ENCODE measurements at regions not wholly inside any gene's neighbourhood (a gene's known extent, or its start where the extent isn't known, plus 50 kb on each side); places are given as distances from the start of the nearest gene placed in this dataset.
"Not testable (repeated sequence)": the region's sequence is repeated elsewhere in the genome, so short reads cannot be mapped to it uniquely, and the experiment has no call there.

DNA sequence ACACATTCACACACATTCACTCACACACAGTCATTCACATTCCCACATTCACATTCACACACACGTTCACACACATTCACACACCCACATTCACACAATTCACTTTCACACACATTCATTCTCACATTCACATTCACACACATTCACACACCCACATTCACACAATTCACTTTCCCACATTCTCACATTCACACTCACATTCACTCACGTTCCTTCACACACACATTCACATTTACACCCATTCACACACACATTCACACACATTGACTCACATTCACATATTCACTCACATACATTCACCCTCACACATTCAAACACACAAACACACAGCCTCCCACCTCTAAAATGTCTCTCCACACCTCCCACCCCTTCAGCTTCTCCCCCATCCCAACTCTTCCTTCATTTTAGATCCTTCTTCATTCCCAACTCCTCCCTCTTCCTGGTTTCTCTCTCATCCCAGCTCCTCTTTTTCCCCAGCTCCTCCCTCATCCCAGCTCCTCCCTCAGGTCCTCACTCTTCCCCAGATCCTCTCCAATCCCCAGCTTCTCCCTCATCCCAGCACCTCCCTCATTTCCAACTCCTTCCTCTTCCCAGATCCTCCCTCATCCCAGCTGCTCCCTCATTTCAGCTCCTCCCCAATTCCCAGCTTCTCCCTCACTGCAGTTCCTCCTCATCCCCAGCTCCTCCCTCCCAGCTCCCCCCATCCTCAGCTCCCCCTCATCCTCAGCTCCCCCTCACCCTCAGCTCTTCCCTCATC lies 111.0 kb downstream of the FAM53A start:
- DNase-seq (ENCODE audit: low read depth): no peak

DNA sequence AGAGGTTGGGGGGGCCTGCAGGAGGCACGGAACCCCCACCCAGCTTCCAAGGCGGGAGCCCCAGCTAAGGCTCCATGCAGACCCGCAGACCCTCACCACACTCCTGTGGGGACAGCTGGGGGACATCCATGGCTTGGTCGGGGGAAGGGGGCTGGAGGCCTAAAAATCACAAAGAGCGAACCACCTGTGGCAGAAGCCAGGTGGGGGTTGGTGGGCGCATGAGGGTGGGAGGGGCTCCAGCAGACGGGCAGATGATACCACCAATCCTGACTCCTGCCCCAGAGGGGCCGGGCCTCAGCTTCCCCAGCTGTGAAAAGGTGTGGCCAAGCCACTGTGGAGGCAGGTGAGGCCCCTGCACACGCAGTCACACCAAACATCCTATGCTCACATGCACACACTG lies 111.6 kb downstream of the FAM53A start:
- no peak for DNase-seq (ENCODE audit: low read depth)

DNA sequence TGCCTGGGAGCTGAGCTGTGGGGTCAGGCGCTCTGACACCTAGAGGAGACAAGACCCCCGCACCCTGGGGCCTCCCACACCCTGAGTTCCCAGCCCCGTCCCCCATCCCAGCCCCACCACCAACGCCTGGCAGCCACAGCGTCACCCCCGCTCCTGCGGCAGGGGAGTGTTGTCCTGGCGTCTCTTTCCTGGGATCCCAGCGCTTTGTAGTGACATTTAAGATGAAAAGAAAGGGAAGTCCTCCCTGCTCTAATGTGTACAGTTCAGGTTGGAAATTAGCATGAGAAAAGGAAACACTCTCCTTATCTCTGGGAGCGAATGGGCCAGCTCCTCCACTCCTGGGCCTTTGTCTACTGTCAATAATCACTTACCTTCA lies 112.1 kb downstream of the FAM53A start:
- DNase-seq (ENCODE audit: low read depth): no peak

DNA sequence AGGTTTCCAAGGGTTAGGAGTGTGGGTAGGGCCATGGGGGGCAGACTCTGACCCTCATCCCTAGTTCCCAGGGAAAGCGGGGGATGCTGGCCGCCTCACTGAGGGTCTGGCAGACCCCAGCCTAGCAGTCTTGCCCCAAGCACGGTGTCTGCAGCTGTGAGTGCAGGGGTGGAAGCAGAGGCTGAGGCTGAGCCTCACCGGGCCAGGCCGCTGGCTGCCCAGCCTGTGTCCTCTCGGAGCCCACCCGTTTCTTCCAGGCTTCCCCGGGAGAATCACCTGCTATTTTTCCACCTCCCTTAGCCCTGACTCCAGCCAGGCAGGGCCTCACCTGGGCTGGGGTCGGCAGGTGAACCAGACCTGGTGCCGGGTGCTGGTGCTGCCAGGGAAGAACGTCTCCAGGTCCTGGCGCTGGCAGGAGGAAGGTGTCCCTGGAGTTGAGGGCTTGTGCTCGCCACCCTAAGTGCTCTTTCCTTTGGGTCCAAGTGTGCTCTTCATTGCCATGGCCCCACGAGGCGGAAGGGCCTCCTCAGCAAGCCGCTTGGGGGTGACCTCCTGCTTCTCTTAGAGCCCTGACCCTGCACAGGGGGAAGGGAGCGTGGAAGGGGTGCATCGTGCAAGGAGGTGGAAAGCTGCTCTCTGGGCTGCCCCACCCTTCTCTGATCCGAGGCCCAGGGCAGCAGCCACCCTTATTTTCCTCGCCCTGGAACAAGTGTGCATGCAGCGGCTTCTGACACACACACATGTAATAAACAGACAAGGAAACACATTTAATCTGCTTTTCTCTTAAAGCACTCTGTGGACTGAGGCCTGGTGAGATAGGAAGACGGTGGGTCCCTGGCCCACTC lies 112.7 kb downstream of the FAM53A start:
- no peak for DNase-seq (ENCODE audit: low read depth)

DNA sequence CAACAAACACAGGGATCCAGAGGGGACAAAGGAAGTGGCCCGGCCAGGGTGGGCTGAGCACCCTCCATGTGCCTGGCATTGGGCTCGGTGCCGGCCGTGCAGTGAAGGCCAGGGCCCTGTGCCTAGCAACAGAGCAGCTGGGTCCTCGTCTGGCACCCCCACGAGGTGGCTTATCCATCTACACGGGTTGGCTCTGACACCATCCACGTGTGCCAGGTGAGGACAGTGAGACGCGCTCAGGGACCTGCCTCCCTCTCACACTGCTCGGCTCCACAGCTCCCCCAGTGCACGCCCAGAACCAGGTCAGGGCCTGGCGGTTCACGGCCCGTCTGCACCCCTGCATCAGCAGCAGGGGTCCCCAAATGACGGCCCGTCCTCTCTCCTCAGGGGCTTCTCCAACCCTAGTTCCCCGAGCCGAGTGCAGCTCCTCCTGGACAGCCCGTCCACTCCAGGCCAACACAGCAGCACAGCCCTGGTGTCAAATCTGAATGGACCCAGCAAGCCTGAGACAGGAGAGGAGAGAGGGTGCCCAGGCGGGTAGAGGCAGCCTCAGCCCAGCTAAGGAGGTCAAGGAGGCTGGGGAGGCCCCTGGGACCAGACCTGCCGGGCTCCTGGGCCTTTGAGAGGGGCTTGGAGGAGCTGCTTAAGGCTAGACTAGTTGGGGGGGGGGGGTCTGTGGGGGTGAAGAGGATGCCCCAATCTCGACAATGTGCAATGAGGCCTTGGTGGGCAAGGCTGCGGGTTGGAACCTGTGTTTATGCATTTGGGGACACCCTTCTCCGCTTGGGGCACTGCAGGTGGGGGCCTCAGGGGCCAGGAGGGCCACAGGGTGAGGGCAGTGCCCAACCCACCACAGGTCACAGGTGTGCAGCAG lies 113.6 kb downstream of the FAM53A start:
- DNase-seq (ENCODE audit: low read depth): no peak

DNA sequence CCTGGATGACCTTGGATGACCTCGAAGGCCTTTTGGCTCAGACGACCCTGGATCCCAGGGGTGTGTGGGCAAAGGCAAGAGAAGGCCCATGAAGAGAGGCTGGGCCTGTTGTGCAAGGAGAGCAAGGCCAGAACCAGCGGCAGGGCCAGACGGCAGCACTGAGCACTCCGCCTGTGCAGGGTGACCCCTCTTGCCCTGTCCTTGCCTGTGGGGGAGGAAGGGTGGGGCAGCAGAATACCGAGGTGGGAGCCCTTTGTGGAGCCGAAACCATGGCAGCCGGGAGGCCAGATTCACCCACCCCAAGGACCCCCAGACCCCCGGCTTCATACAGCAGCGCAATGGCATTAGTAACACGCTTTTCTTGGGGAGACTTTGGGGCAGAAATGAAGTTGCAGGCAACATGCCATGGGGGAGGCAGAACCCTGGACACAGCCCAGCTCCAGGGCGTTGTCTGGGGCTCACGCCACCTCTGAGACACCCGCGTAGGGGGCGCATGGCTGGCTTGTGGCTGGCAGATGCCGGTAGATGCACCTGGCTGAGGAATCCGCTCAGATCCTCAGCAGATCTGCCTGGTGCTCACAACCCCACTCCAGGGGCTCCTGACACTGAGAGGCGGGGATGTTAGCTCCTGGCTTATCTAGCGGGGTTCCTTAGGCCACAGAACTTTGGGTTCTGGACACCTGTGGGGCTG lies 114.5 kb downstream of the FAM53A start:
- DNase-seq (ENCODE audit: low read depth): no peak

DNA sequence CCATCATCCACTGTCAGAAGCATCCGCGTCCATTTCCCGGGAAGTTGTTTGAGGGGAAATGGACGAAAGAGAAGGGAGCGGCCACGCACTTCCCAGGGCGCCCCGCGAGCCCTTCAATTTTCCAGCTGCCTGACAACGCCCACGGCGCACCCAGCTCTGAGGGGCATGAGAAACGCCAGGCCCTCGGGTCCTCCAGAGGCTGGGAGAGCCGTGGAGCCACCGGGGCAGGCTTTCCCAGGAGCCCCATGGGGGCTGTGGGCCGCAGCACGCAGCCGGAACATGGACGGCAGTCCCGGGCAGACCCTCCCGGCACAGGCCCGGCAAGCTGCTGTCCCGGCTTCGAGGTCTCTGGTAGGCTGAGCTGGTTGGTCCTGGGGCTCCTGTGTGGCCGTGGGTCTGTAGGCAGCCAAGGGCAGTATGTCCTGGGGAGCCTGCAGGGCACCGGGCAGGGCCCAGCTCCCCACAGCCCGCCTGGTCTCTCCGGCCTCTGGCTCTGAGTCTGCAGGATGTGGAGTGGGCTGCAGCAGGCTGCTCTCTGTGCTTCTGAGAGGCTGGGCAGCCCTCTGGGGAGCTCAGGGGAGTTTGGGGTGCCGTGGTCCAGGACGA lies 115.2 kb downstream of the FAM53A start:
- DNase-seq (ENCODE audit: low read depth): no peak

DNA sequence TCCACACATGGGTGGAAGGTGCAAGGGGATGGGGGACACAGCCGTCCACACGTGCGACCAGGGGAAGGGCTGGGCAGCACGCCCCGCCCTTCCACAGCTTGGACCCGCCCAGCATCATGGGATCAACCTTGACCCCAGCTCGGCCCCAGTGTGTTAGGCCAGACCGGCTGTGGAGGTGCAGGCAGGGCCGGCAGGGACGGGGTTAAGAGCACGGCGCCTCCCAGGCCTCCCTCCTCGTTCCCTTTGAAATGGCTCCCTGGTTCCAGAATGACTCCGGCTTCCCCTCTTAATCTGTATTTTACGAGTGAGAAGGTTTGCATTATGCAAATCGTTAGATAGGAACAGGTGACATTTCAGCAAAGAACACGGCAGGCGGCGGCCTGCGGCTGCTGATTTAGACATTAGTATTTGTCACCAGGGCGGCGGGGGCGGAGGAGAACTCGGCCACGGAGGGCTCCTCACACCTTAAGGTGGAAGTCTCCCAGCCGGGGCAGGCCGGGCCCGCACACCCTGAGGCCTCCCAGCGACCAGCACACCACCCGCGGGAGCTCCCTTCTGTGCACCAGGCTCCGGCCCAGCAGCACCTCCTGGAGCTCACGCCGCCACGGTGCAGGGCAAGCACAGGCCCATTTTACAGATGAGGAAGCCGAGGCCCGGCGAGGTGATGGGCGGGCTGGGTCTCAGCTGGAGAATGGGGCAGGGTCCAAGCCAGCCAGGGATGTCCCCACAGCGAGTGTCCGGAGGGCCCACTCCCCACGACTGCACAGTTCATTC lies 116.1 kb downstream of the FAM53A start:
- DNase-seq (ENCODE audit: low read depth): no peak

DNA sequence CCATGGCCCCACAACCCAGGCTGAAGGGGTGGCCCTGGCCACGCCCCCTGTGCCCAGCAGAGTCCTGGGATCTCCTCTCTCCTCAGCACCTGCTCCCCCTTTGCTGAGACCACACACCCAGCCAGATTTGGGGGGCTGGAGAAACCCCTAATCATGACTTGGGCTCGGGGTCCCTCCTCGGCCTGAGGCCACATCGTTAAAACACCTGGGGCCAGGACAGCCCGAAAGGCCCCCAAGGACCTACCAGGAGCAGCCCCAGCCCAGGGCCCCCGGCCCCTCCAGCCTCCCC lies 116.7 kb downstream of the FAM53A start:
- DNase-seq (ENCODE audit: low read depth): no peak

DNA sequence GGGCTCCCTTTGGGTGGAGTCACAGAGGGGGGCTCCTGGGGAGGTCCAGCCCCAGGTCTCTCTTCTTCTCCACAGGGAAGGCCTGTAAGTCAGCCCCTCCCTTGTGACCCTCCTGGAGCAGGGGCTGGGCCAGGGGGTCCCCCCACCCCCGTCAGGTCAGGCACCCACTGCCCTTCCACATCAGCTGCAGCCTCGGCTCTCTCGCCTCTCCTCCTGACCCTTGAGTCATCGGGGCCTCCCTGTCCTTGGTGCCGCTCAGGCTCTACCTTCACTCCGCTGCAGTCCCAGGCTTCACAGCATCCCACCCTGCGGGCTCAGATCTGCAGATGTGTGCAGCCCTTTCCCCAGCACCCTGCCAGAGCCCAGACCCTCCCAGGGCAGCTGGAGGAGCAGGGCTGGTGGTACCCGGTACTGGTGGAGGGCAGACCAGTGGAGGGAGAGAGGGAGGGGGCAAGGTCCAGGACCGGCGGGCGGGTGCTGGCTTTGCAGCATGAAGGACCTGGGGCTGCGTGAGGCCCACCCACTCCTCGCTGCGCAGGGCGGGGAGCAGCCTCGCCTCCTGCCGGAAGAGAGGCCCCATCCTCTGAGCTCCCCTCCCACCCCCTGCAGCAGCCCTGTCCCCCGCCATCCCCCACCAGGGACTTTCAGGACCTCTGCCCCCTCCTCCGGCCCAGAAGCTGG lies 117.1 kb downstream of the FAM53A start:
- DNase-seq (ENCODE audit: low read depth): no peak

DNA sequence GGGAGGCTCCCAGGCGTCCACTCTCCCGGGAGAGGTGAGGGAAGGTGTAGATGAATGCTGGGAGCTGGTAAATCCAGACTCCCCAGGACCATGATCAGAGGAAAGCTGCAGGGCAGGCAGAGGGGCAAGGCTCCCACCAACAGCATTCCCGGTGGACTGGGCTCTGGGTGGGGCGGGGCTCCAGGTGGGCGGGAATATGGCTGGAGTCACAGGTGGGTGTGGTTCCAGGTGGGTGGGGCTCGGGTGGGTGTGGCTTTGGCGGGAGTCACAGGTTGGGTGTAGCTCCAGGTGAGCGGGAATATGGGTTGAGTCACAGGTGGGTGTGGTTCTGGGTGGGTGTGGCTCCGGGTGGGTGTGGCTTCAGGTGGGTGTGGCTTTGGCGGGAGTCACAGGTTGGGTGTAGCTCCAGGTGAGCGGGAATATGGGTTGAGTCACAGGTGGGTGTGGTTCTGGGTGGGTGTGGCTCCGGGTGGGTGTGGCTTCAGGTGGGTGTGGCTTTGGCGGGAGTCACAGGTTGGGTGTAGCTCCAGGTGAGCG lies 117.7 kb downstream of the FAM53A start:
- not testable (repeated sequence) for DNase-seq (ENCODE audit: low read depth)

DNA sequence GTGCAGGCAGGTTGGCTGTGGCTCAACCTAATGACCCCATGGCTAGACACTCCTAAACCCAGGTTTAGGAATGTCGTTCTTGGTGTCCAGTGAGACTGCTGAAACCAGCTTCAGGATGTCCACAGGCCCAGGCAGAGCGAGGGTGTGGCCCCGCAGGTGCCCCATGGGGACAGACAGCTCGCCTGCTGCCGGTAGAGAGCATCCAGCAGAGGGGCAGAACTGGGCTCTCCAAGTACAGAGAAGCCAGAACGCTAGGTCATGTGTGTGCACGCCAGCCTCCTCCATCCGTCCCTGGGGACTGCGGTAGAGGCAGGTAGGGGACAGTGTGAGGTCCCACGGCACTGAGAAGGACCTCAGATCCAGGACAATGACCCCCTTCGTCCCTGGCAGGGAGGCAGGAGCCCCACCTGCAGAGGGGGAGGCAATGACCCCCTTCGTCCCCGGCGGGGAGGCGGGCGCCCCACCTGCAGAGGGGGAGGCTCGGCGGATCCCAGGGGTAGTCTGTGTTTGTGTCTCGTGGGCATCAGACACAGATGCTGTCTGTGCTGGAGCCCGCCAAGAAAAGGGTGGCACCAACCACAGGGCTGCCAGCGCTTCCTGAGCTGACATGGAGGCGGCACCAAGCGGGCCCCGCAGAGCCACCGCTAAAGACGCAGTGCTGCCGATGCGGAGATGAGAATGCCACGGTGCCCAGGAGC lies 118.4 kb downstream of the FAM53A start:
- DNase-seq (ENCODE audit: low read depth): no peak

DNA sequence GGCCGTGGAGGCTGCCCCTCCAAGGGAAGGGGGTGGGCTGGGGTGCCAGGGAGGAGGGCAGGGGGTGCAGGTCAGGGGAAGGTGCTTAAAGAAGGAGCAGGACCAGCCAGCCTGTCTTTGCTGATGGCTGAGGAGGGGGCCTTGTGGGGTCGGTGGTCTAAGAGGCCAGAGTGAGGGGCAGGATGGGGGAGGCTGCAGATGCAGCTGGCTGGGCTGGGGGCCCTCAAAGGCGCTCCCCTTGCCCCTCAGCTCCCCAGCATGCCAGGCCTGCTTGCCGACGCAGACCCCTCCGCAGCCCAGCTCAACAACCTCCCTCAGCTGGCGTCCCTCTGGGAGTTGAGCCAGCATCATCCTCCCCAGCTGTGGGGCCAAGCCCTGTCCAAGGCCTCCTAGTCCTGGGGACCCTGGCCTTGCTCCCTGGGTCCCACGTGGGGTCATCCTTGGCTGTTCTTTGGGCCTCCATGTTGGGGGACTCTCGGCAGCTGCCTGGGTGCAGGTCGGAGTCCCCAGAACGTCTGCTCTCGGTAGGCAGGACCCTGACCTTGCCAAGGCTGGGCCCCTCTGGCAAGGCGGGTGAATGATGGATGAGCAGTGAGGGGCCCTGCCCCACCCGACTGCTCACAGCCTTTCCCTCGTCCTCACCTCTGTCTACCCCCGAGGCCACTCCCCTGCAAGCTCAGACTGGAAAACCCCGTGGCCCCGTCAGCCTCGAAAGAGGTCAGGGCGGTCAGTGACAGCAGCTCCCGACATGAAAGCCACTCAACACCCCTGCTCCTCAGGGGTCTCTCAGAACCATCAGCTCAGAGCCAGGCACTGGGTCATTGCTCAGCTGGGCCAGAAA lies 119.4 kb downstream of the FAM53A start:
- no peak for DNase-seq (ENCODE audit: low read depth)

DNA sequence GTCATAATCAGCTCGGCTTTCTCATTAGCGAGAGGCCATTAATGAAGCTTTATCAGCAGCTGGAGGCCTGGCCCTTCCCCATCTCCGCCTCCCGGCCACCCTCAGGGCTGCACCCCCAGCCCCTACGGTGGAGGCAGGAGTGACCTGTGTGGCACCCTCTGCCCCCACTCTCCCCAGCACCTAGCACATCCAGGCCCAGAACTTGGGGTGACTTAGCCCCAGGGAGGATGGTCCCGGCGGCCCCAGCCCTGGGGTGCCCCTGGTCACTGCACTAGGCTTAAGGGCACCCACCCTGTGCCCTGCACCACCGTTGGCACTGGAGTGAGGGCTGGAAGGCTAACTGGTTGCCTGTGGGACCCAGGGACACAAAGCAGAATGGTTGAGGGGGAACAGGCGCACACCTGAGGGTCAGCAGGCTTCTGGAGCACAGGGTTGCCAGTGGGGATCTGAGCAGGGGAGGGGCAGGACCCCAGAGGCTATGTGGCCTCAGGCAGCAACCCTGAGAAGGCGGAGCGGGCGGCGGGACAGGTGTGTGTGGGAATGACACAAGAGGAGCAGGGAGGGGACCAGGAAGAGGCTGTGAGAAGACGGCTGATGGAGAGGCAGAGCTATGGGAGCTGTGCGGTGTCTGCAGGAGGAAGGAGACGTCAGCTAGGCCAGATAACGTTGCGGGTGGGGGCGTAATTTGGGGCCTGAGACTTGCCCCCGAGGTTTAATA lies 120.2 kb downstream of the FAM53A start:
- no peak for DNase-seq (ENCODE audit: low read depth)

DNA sequence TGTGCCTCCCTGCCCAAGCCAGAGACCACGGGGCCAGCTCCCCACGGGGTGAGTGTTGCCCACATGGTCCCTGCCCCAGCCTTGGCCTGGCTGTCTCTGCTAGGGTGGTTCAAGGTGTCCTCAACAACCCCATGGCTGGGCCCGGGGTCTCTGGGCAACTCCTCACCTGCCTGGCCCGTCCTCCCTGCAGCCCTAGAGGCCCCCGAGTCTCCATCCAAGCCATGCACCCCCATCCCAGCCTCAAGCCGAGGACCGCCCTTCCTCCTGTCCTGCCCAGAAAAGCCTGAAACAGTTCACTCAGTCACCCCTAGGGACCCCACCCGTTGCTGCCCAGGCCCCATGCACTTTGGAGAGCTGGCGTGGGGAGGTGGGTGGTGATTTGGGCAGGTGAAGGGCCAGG lies 120.9 kb downstream of the FAM53A start:
- DNase-seq (ENCODE audit: low read depth): no peak

DNA sequence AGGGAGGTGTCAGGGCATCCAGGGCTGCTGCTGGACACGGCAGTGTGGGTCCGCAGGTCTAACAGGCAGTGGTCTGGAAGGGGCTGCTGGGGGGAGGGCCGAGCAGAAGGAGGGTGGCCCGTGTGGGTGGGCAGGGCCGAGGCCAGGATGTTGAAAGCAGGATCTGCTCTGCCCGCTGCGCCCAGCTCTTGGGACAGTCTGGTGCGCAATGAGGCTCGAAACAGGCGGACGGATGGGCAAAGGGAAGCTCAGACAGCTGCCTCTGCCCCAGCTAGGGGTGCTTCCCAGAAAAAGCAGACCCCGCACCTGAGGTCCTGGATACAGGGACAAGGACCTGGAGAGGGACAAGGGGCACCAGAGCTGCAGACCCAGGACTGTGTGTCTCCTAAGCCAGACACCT lies 121.3 kb downstream of the FAM53A start:
- no peak for DNase-seq (ENCODE audit: low read depth)

DNA sequence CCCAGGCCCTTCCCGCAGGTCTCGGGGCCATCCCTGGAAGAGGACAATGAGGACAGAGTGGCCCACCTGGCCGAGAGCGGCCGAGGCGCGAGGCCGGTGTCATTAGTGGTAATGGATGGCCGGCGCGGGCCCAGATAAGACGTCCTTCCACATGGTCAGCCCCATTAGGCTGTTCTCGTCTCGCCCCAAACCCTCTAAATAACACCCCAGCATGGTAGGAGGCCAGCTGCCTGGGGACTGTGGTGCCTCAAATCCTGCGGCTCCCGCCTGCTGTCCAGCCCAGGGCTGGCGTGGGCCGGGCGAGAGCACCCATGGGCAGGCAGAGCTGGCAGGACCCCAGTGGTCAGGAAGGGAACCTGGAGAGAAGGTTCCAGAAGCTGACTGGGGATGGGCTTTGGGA lies 121.7 kb downstream of the FAM53A start:
- no peak for DNase-seq (ENCODE audit: low read depth)

Data from activated T-cell treated with anti-CD3 and anti-CD28 coated beads for 1 hour (primary cell).